HL-60/S4 treated with phorbol 12-myristate 13-acetate at 8.2 ng/mL for 4 days and 3 days (cell line): ENCODE measurements at regions not wholly inside any gene's neighbourhood (a gene's known extent, or its start where the extent isn't known, plus 50 kb on each side); places are given as distances from the start of the nearest gene placed in this dataset.
"Not testable (repeated sequence)": the region's sequence is repeated elsewhere in the genome, so short reads cannot be mapped to it uniquely, and the experiment has no call there.

Experiments
- in situ Hi-C: fragments of 300-500 bp; cut with MboI; formaldehyde crosslinking; loops from 2 replicates; pipeline ENCODE4 v1.15.0; 2022; ENCODE audit warnings: low sequenced_read_pairs

DNA sequence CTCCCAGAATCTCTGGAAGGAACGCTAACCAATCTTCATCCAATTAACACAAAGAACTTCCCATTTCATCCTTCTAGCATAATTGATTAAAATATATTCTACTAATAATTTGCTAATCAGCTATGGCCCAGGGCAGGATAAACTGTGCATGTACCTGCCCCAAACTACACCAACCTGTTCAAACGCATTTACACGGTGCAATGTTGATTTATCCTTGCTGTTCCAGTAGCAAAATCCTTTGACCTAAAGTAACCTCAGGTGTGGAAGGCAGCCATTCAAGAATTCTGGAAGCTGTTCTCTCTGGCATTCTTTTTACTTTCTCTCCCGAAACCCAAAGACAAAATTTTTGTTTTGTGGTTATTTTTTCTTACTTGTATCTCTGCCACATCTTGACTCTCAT, 309.4 kb downstream of the ZNF674 start:
- in situ Hi-C loops, result no loop called here

DNA sequence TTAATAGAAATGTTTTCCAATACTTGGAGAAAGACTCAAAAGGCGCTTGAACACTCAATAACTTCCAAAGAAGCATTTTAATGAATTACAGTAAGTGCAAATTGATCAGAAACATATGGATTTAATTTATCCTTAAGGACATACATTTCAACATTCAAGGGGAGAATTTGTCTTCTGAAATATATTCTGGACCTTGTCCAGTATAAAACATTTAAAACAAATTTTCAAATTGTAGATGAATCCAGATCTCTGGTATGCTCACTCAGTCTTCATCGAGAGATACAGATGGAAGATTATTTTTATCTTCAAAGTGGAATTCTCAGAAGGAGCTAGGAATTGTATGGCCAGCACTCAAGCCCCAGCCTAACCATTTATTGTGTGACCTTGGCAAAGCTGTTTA, 310.4 kb downstream of the ZNF674 start:
- in situ Hi-C loops, result no loop called here

DNA sequence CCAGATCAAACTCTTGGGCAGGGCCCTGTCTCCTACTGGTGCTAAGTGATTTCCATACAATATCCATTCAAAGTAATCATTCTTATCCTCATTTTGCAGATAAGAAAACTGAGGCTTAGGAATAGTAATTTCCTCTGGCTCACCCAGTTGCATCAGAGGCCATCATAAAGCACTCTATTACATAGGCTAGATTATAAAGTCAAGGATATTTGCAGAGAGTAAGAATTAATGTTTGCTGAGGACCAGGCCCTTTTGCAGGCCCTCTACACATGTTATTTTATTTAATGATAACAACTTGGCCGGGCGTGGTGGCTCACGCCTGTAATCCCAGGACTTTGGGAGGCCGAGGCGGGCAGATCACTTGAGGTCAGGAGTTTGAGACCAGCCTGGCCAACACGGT, 316.8 kb downstream of the ZNF674 start:
- in situ Hi-C loops, result no loop called here

DNA sequence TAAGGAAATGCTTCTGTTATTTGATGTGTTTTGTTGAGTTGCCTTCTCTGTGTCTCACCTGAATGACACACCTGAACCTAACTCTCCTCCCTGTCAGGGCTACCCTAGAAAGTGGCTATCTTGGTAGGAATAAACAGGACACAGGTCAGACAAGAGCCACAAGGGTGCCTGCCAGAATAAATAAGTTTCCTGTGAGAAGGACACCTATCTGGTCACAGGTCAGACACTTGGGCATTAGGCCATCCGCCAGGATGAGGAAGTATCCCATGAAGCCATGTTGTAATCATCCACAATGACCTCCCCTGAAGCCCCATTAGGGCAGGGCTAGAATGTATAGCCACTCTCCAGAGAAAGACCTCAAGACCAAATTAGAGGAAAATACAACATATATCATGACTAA, 318.8 kb downstream of the ZNF674 start:
- in situ Hi-C loops, result no loop called here

DNA sequence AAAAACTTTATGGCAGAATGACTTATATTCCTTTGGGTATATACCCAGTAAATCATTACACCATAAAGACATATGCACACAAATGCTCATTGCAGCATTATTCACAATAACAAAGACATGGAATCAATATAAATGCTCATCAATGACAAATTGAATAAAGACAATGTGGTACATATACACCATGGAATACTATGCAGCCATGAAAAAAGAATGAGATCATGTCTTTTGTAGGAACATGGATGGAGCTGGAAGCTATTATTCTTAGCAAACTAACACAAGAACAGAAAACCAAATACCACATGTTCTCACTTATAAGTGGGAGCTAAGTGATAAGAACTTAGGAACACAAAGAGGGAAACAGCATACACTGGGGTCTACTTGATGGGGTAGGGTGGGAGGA, 321.7 kb downstream of the ZNF674 start:
- in situ Hi-C loops, result not testable (repeated sequence)

DNA sequence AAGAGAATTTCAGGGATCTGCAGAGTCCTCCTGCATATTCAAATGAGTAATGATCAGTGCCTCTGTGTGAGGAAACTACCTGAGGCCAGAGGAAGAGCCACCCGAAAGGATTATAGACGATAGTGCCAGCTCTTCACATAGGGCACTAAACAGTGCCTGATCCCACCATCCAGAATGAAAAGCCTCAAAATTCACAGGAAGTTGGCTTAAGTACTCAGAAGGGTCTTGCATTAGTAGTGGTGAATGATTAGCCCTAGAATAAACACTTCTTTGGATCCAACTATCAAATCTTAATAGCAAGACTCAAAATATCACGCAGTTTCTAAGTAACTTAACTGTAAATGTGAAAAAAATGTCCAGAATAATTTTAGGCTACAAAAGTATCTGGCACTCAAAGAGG, 324.4 kb downstream of the ZNF674 start:
- in situ Hi-C loops, result no loop called here

DNA sequence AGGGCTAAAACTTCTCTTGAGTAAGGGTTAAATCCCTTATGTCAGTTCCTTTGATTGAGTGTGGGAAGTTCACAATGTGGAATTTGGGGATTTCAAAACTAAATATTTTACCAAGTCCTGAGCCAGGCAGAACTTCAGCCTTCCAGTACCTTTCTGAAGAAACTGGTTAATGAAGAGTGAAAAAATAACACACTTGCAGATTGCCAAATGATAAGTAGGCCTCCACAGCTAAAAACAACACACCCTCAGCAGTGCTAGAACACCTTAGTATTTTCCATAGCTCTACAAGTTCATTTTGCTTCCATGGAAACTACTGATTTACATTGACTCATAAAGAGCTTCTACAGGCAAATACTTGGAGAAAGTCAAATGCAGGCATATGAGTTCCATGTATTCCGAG, 326.8 kb downstream of the ZNF674 start:
- in situ Hi-C loops, result no loop called here

DNA sequence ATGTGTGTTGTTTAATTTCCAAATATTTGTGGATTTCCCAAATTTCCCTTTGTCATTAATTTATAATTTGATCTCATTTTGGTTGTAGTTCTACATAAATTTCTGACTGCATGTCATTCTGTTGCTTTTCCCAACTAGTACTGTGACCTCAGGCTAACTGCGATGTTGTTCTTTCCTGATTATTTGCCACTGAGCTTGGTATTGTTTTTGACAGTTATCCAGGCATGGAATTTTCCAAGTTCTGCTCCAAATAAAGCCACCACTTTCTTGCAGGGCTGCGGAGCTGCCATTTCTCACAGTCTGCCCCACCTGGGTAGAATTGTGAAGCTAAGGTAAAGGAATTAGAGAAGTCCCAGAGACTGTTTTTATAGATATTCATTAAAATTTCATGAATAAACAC, 328.8 kb downstream of the ZNF674 start:
- in situ Hi-C loops, result no loop called here

DNA sequence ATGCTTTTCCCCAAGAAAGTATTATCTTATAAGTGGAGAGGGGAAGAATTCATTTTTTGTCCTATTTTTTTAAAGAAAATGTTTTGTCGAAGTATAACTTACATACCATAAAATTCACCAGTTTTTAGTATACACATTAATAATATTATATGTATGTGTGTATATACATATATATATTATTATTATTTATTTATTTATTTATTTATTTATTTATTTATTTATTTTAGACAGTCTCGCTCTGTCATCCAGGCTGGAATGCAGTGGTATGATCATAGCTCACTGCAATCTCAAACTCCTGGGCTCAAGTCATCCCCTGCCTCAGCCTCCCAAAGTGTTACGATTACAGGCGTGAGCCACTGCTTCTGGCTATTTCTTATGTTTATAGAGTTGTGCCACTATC, 334.1 kb downstream of the ZNF674 start:
- in situ Hi-C loops, result no loop called here

DNA sequence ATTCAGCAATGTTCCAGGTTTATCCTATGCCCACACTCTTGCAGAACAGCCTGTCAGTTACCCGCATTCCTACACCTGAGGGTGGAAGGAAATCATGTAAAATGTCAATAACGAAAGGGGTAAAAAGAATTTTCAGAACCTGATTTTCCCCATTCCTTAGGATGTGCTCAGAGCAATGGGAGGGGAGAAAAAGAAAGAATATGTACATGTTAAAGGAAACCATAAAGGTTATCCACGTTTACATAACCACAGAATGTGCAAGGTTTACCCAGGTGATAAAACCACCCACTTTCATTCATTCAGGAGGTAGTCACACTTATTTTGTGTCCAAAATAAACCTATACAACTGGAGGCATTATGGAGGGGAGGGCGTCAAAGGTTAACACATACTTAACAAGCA, 335.5 kb downstream of the ZNF674 start:
- in situ Hi-C loops, result no loop called here

DNA sequence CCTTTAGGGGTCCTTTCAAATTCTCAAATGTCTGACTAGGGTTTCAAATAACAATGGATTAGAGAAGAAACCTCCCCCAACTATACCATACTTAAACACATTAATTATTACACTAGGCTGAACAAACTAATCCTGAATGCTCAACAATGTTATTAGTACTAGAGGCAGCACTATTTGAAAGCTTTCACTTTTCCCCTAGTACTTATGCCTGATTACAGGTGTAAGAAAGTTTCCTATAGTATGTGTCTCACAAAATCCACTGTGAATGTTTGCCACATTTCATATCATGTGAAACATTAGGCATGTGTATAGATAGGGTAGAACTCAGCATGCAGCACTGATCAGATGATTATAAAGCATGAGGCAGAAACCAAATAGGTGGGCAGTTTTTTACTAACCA, 336.2 kb downstream of the ZNF674 start:
- in situ Hi-C loops, result no loop called here

DNA sequence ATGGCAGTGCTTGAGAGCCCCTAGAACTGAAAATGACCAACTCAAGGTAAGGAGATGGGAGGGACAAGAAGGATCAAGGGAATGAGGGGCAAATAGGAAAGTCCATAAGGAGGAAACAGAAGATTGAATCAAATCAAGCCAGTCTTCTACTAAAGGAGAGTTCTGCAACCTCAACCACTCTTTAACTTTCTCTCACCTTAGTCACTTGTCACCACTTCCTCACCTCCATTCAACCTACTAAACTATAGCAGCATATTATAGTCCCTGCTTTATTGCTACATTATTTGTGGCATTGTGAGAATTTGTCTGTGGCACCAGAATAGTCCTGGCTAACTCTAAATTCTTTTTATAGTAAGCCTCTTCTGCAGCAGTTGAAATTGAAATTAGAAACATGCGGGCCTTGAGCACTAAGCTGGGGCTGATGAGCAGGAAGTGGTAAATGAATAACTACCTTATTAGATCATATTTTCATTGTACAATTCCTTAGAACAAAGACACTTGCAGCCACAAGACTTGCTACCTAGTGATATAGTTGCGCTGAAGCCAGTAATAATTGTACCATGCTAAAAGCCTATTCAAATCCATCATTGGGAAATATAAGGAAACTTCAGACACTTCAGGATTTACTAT, 336.9 kb downstream of the ZNF674 start:
- in situ Hi-C loops, result no loop called here

DNA sequence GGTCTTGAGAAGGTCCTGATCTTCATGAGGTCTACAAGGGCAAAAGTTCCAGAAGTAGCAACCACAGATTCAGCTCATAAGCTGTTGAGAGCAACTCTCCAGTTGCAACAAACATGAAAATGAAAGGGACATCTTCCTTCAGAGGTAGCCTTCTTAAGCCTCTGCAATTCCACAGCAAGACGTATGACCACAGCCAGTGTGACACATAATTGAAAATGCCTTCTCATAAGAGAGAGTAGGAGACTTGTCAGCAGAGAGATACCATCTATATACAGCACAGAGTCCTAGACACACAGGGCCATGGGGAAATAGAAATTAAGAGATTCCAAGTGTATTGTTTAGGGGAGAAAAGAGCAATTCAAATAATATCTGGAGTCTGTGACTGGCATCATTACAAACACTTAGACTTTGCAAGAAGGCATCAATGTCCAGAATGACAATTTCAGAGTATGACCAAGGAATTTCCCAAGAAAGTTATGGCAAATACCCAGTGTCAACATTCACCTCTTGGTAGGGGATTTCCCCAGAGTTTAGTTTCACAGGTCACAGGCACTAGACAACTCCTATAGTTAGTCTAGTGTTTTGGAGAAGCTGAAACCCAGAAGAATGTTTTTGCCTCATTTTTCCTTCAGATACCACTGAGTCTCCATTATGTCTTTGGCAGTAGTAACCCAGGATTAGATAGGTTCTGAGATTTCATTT, 340.3 kb downstream of the ZNF674 start:
- in situ Hi-C loops, result no loop called here

DNA sequence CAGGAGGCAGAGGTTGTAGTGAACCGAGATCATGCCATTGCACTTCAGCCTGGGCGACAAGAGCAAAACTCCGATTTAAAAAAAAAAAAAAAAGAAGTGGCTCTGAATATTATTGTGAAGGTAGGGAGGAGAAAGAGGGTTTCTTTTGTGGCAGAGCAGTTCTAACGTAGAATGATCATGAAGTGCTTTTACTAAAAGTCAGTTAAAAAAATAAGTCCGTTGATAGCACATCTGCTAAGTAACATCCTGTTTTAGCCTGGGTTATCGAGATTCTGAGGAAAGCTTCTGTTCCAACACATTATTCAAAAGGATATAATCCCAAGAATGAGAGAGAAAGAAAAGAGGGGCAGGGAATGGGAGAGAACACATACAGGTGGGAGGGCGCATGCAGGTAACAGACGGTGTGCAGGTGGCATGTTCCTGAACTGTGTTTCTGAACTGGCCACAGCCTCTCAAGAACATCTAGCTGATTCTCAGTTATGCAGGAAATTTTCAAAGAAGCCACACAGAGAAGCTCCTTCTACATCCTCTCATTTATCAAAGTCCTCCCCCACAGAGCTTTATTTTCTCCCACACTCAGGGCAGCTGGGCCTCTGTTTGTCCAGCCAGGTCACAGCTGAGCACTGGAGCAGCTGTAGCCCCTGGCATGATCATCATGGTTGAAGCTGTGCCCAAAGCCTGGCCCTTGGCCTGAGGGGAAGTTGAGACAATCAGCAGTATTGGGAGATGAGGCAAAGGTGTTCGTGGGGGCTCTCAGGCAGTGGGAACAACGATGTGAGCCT, 342.3 kb downstream of the ZNF674 start:
- in situ Hi-C loops, result no loop called here

DNA sequence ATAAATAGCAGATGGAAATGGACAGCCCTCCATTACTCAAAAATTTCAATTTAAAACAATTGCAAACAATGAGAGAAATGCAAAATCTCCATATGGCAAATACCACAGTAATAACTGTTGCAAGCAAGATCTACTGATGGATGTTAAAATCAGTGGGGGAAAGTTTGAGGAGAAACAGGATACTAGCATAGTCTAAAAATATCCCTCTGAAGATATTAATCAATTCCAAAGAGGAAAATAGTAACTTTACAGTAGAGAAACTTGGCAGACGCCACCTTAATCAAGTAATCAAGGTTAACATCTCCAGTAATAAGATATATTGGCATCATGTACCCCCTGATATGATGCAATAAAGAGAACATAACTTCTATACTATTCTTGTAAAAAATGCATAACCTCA, 344.8 kb downstream of the ZNF674 start:
- in situ Hi-C loops, result no loop called here

DNA sequence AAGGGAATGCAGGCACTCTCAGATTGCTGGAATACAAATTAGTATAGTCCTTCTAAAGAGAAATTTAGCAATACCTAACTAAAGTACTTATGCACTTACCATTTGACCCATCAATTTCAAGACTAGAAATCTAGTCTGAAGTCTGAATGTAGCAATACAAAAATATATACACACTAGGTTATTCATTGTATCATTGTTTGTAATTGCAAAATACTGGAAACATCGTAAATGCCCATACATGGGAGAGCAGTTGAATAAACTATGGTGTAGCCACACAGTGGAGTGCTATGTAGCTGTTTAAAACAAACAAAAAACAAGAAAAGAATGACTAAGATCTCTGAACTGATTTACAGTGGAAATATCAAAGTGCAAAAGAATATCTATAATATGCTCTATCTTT, 346.4 kb downstream of the ZNF674 start:
- in situ Hi-C loops, result no loop called here

DNA sequence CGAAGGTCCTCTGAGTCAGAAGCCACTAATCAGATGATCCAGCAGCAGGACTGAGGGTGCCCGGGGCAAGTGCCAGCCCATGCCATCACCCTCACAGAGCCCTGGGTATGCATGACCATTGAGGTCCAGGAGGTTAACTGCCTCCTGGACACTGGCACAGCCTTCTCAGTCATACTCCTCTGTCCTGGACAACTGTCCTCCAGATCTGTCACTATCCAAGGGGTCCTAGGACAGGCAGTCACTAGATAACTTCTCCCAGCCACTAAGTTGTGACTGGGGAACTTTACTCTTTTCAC, 358.5 kb downstream of the ZNF674 start:
- in situ Hi-C loops, result not testable (repeated sequence)

DNA sequence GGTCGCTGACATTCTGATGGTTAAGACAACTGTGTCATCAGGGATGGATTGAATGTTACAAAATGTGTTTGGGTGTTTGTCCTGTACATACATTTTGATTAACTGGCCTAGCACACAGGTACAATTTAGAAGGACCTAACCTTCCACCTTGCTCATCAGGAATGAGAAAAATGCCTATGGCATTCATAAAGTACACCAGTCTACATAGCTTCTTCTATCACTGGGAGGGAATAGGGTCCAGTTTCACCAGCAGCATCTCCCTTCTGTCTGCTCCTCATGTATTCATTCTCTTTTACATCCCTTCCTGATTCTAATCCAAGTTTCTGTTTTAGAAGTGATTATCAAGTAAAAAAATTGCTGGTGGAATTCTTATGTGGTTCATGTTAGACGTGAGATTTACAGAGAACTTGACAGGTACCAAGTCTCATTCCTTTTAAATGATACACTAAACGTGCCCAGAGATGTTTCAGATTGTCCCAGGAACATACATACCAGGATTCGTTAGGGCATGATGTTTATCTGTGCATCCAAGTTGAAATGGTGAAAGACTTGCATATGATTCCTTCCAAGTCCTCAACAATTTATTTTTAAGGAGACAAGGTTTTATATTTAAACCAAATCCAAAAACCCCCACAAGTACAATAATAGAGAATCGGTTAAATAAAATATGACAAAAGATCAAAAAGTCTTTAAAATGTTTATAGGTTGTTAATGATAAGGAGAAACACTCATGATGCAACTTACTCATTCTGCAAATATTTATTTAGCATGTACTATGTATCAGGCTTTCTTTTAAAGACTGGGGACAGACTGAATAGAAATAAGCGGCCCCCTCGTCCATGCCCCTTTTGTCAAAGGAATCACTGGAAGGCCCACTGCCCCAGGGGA, 359.1 kb downstream of the ZNF674 start:
- in situ Hi-C loops, result no loop called here

DNA sequence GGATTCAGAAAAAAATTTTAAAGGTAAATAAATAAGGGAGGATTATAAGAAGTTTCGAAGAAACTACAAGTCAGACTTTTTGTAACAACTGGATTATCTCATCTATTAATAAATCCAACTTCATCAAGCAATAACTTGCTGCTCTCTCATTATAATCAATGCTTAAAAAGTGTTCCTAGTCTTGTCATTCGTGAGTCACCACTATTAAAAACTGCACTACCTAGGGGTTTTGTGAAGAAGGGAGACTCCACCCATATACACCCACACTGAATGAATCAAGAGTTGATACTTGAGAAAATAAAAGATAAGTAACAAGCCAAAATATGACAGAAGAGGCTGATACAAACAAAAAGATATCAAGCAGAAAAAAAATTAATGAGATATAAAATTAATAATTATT, 360.5 kb downstream of the ZNF674 start:
- in situ Hi-C loops, result no loop called here

DNA sequence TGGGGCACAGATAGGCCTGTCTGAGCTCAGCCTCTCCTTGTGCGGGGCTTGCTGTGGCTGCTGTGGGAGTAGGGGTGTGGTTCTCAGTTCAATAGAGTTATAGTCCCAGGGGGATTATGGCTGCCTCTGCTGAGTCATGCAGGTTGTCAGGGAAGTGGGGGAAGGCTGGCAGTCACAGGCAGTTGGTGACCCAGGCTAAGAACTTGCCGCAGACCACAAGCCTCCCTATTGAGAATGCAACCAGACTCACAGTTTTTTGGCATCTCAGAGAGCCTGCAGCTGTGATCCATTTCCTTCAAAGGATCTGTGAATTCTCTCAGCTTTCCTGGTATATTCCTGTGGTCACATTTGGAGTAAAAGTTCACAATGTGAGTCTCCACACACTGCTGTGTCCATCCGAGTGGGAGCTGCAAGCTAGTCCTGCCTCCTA, 364.9 kb downstream of the ZNF674 start:
- in situ Hi-C loops, result no loop called here

DNA sequence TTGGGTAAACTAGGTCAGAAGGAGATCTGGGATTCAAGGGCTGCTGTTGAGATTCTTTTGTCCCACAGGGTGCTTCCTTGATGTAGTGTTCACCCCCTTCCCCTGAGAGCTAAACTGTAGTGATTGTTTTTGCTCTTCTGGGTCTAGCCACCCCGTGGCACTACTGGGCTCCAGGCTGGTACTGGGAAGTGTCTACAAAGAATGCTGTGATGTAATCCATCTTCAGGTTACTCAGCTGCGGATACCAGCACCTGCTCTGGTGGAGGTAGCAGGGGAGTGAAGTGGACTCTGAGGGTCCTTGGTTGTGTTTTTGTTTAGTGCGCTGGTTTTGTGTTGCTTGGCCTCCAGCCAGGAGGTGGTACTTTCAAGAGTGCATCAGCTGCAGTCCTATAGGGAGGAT, 365.5 kb downstream of the ZNF674 start:
- in situ Hi-C loops, result no loop called here
